22Rv1 (cell line): ENCODE measurements at regions not wholly inside any gene's neighbourhood (a gene's known extent, or its start where the extent isn't known, plus 50 kb on each side); places are given as distances from the start of the nearest gene placed in this dataset.
"Not testable (repeated sequence)": the region's sequence is repeated elsewhere in the genome, so short reads cannot be mapped to it uniquely, and the experiment has no call there.

ENCODE experiments used
- H3K27ac ChIP-seq: fragments of 450-650 bp; 2 replicates; pipeline ENCODE4 v1.5.1; 2017
- CTCF ChIP-seq: fragments of 450-650 bp; IDR thresholded peaks from 2 replicates; pipeline ENCODE4 v1.5.1; 2017; ENCODE audit warnings: mild to moderate bottlenecking

- not testable (repeated sequence) for H3K27ac ChIP-seq
Observed at GRCh38 chr9:65566018-65566417, 109.7 kb upstream of the ZNG1E start.

GRCh38 chr9:65519018-65519417 lies 156.7 kb upstream of the ZNG1E start:
- H3K27ac ChIP-seq: not testable (repeated sequence)

GRCh38 chr9:65514465-65514864 lies 161.3 kb upstream of the ZNG1E start:
- H3K27ac ChIP-seq: not testable (repeated sequence)

More at GRCh38 chr9:65519018-65519417, 156.7 kb upstream of the ZNG1E start:
- peak; percentile 18; the same call in 1 of the 2 replicates for TF ChIP-seq CTCF

GRCh38 chr9:65507897-65508296 lies 167.8 kb upstream of the ZNG1E start:
- not testable (repeated sequence) for H3K27ac ChIP-seq

GRCh38 chr9:65504686-65505085 lies 171.0 kb upstream of the ZNG1E start:
- H3K27ac ChIP-seq: not testable (repeated sequence)

- H3K27ac ChIP-seq: not testable (repeated sequence)
Observed at GRCh38 chr9:65503696-65504095, 172.0 kb upstream of the ZNG1E start.

GRCh38 chr9:65482890-65483289 lies 192.8 kb upstream of the ZNG1E start:
- H3K27ac ChIP-seq: not testable (repeated sequence)

- H3K27ac ChIP-seq: not testable (repeated sequence)
Observed at GRCh38 chr9:65481291-65481690, 194.4 kb upstream of the ZNG1E start.

- H3K27ac ChIP-seq: not testable (repeated sequence)
Observed at GRCh38 chr9:65474891-65475290, 189.9 kb upstream of the FOXD4L5 start.

- H3K27ac ChIP-seq: not testable (repeated sequence)
Observed at GRCh38 chr9:65473059-65473822, 188.2 kb upstream of the FOXD4L5 start.

GRCh38 chr9:65471106-65471505 lies 186.1 kb upstream of the FOXD4L5 start:
- H3K27ac ChIP-seq: not testable (repeated sequence)

- not testable (repeated sequence) for H3K27ac ChIP-seq
Observed at GRCh38 chr9:65466911-65467734, 182.1 kb upstream of the FOXD4L5 start.

GRCh38 chr9:65465246-65465895 lies 180.4 kb upstream of the FOXD4L5 start:
- peak; percentile 65 for TF ChIP-seq CTCF

GRCh38 chr9:65462476-65462875 lies 177.5 kb upstream of the FOXD4L5 start:
- H3K27ac ChIP-seq: not testable (repeated sequence)

More at GRCh38 chr9:65465246-65465895, 180.4 kb upstream of the FOXD4L5 start:
- H3K27ac ChIP-seq: not testable (repeated sequence)
